Transverse colon (tissue), 4 donors: ENCODE measurements at regions not wholly inside any gene's neighbourhood (a gene's known extent, or its start where the extent isn't known, plus 50 kb on each side); places are given as distances from the start of the nearest gene placed in this dataset.

Experiments used
- CTCF ChIP-seq, 5 experiments: fragments of 200-600 bp in 3 of 5; fragments of 450-650 bp in 2 of 5; sonication (generic) in 3 of 5; IDR thresholded peaks; 1 replicate in 2 of 5; 2 replicates in 3 of 5; pipeline ENCODE4 v1.5.1; 2016 to 2017; ENCODE audit warnings: antibody characterized with exemption in 5 of 5, inconsistent platforms in 3 of 5, mild to moderate bottlenecking in 2 of 5, moderate library complexity in 1 of 5
- EP300 ChIP-seq: sonication (generic); formaldehyde crosslinking; IDR thresholded peaks from one replicate; pipeline ENCODE4 v1.6.1; 2017; ENCODE audit warnings: antibody characterized with exemption, low read depth
- POLR2A ChIP-seq: fragments of 450-650 bp; IDR thresholded peaks from one replicate; pipeline ENCODE4 v1.6.1; 2016; ENCODE audit warnings: antibody characterized with exemption, mild to moderate bottlenecking, moderate library complexity
- POLR2AphosphoS5 ChIP-seq, 3 donors: sonication (generic); formaldehyde crosslinking; IDR thresholded peaks; one replicate each; pipeline ENCODE4 v1.6.1; 2016; ENCODE audit warnings: antibody characterized with exemption in 3 of 3

- TF ChIP-seq POLR2A (no peak), POLR2AphosphoS5 (IDR thresholded peaks at IDR 0.05) (no peak), EP300 (no peak), CTCF (IDR thresholded peaks at IDR 0.05) (no peak)
These were observed 880.4 kb downstream of the EFNB2 start for GRCh38 chr13:105655046-105655445.
